SKM-1 treated with dmso at 0.1 percent for 144 hours (cell line): ENCODE measurements at regions not wholly inside any gene's neighbourhood (a gene's known extent, or its start where the extent isn't known, plus 50 kb on each side); places are given as distances from the start of the nearest gene placed in this dataset.

Experiments
- DNase-seq: peaks from one replicate; lab custom pipeline; 2025; ENCODE audit not compliant: unreplicated experiment; lab: John Stamatoyannopoulos, UW

DNA sequence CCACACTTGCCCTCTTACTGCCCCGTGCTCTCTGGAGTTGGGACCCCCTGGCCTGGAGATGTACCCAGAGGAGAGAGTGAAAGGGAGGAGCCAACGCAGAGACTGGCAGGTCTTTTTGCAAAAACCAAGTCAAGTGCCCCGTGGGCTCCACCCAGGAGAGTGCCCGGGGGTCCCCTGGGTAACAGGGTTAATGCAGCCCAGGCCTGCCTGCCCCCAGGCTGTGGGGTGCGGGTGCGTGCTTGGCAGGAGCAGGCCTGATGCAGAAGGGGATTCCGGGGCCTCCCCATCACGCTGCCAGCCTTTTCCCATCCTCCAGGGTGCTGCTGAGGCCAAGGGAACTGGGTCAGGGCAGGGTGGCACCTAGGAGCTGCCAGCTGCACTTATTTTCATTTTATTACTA, 184.4 kb downstream of the ERMARD start:
- no peak for DNase-seq

DNA sequence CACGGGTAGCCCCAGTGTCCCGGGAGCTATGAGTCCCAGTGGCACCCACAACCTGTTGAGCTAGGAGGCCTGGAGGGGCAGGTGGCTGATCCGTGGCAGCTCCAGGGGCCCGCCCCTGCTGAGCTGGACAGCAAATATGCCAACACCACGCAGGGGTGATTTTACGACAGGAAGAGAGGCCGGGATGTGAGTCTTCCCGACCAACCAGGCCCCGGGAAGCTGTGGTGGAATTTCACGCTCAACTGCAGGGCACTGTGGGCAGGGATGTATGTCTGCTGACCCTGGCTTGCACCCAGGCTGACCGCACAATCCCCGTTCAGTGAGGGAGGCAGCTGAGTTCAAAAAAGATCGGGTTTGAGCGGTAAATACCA, 183.9 kb downstream of the ERMARD start:
- DNase-seq: no peak

DNA sequence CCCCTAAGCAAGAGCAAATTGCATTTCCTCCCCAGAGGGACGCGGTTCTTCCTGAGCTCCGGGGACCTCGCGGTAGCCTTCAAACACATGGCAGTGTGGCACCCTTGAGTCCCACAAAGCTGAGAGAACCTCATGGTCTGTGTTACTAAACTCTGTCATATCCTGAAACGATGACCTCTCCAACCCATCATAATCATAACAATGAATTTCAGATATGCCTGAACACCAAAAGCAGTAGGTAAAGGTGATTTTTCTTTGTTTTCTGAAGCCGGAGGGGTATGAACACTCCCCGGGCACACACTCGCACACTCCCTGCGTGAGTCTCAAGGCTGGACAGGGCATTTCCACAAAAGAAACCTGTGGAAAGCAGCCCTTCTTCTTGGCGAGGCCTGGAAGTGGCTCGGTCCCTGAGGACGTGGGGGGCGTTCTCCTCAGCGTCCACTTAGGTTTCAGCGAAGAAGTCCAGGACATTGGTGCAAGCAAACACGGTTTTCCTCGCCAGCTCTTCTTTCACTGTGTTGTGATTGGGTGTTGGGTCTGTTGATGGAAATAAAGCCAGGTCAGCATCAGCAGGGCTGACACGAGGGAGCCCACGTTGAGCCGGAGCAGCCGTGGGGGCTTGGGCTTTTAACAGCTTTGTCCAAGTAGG, 183.4 kb downstream of the ERMARD start:
- DNase-seq: no peak

DNA sequence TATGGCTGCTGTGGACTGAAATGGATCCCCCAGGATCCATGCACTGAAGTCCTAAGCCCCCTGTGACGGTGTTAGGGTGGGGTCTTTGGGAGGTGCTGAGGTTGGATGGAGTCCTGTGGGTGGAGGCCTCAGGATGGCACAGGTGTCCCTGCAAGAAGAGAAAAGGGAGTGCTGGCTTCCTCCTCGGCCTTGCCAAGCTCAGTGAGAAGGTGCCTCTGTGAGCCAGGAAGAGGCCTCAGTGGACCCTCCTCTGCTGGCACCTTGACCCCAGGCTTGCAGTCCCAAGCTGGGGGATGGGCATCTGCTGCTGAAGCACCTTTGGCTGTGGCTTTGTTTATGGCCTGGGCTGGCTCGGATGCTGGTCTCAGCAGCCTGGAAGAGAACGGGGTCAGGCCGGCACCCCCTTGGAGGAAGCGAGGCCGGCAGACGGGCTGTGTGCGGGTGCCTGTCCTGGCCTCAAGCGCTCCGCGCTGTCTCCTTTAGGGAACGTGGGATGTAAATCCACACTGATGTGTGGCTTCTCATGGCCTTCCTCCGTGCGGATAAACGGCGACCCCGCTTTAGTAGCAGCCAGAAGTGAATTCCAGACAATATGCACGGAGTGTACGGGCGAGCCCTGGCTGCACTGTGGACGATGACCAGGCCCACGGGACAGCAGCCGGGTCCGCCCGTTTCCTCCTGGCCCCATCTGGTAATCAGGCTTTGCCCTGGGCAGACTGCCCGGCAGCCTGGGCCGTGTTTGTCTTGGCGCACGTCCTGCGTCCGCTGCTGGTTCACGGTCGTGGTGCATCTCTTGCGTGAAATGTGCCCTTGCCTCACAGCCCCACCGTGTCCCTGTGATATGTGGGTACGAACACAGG, 182.6 kb downstream of the ERMARD start:
- no peak for DNase-seq

DNA sequence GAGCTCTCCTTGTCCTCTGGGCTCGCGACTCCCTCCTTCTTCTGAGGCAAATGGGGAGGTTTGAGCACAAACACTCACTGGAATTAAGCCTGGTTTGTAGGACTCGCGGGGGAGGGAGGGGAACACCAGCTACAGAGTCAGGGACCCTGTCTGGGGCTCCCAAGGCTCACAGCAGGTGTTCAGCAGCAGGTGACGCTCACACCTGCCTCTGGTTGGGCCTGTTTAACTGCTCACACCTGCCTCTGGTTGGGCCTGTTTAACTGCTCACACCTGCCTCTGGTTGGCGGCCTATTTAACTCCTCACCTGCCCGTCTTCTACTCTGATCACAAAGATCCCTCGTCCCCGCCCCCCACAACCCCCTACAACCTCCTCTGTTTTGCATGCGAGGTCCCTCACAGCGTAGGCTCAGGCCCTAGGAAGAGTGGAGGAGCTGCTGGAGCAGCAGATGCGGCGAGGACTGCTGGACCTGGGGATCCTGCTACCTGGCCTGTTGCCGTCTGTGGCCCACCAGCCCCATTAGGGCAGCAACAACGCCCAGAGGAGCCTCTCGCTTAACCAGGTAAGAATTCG, 181.9 kb downstream of the ERMARD start:
- DNase-seq: no peak

DNA sequence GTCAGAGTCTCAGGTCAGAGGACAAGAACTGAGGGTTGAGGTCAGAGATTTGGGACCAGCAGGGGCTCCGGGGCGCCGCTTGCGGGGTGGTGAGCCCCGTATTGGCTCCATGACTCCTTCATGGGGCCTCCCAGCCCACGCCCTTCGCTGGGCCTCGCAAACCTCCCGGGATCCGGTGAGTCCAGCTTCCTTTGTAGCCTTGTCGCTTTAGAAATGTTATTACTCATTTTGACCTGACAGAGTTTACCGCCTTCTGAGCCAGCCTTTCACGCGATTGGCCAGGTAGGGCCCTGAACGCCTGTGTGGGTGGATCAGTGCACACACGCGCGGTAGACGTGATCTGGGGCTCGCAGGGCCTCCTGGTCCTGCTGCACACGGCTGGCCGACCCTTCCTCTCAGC, 181.1 kb downstream of the ERMARD start:
- DNase-seq: no peak

DNA sequence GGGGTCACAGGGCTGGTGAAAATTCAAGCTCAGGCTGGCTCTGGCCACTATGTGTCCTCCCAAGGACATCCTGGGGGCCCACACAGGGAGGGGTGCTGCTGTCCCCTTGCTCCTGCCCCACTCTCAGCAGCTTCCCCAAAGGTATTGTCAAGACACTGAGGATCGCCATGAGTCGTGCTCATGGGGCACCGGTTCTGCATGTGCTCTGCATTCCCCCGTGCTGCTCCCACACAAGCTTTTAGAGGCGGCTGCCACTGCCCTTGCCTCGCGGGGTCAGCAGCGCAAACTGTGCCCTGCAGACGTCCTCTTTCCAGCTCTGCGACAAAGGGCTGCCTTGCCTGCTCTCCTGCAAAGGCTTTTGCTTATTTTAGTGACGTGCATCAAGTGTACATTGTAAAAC, 179.8 kb downstream of the ERMARD start:
- DNase-seq: no peak

DNA sequence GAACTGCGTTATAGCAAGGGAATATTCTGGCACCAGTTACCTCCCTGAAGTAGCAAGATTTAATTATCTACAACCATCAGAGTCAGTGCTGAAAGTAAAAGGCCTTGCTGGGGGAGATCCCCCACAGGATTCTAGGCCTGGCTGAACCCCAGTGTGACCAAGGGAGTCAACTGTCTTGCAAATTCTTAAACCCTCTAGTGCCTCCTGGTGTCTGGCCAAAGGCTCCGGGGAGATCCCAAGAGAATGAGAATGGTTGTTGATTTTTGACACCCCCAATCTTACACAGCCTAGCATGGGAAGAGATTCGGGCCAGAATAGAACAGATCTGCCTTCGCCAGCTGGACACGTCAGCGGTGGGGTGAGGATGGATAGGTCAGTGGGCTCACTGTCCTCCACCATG, 179.4 kb downstream of the ERMARD start:
- no peak for DNase-seq

DNA sequence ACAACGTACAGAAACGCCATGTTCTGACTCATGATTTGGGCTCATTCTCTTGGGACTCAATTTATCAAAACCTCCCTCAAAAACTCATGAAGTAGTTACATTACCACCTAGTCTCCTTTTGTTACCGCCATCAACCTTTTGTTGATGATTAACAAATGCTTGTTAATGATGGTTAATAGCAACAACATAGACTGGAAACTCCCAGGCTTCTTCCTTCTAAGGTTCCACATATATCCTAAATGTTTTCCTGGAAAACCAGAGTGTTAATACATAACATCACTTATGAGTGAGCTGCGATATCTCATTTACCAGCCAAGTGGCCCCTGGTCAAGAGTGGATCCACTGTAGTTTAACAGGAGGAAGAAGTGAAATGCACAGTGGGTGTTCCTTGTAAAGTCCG, 176.3 kb downstream of the ERMARD start:
- no peak for DNase-seq

DNA sequence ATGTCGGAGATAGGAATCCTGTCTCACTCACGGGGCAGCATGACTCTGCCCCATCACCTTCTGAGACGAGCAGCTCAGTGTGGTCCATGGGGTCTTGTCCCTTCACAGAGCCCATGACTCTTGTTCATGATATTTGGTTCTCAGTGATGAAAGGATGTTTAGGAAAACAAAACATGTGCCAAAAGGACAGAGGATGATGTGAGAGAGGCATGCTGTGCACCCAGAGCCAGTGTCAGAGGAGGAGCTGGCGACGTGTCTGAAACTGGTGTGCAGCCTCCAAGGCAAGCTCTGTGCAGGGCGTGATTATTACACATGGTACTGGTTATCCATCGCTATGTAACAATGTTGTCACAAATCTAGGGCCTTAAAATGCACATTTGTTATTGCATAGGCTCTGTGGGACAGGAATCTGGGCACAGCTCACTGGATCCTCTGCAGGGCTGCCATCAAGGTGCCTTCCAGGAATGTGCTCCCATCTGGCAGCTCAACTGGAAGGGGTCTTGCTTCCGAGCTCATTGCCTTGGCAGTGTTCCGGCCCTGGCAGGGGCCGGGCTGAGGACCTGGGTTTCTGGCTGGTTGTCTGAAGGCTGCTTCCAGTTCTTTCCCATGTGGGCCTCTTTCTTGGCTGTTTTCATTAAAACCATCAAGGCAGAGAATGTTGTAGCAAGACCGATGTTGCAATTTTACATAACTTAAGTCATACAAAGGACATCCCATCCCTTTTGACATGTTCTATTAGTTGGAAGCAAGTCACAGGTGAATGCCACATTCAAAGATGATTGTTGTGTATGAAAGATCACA, 175.4 kb downstream of the ERMARD start:
- DNase-seq: no peak

DNA sequence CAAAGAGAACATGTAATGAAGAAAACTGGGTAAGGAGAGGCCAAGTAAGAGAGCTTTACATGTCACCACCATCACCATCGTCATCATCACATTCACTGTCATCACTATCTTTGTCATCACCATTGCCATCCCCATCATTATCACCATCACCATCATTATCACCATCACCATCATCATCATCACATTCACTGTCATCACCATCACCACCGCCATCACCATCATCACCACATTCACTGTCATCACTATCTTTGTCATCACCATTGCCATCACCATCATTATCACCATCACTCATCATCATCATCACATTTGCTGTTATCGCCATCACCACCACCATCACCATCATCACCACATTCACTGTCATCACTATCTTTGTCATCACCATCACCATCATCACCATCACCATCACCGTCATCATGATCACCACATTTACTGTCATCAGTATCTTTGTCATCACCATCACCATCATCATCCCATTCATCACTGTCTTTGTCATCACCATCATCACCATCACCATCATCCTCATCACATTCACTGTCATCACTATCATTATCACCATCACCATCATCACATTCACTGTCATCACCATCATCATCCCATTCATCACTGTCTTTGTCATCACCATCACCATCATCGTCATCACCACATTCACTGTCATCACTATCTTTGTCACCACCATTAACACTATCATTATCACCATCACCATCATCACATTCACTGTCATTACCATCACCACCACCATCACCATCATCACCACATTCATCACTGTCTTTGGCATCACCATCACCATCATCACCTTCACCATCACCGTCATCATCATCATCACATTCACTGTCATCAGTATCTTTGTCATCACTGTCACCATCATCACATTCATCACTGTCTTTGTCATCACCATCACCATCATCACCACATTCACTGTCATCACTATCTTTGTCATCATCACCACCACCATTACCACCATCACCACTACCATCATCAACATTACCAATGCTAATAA, 172.3 kb downstream of the ERMARD start:
- DNase-seq: no peak

DNA sequence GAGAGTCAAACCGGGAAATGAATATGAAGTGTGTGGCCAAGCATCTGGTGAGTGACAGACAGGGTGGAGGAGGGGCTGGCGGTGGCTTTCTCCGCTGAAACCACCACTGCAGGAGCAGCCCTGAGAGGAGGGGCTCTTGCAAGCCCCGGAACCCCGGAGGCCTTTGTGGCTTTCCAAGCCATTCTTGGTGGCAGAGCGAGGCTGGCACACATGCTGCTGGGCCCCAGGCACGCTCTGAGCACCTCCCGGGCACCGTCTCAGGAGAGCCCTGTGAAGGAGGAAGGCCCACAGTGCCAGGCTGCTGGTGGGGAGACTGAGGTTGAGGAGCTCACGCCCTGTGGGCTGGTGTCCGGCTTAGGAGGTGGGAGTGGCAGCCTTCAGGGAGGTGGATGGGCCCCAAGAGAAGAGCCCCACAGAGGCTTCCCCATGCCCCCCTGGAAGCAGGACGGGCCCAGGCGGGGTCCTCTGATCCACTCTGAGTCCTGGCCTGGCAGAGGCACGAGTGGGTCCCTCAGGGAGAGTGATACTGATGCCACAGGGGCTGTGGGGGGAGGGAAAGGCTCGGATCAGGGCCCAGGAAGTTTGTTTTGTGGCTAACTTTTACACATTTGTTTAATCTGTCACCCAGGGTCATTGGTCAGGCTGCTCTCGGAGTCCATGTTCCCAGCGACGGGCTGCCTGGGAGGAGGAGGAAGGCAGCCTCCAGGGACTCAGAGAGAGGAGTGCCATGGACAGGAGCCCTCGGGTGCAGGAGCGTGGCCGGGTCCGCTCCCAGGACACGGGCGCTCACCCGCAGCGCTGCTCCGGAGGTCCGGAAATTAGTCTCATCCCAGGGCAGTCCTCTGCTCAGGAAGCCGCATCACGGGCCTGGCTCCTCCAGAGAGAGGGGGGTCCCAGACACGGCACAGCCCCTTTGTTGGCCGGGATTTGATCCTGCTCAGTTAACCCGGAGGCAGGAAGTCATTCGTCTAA, 170.7 kb downstream of the ERMARD start:
- DNase-seq: no peak

DNA sequence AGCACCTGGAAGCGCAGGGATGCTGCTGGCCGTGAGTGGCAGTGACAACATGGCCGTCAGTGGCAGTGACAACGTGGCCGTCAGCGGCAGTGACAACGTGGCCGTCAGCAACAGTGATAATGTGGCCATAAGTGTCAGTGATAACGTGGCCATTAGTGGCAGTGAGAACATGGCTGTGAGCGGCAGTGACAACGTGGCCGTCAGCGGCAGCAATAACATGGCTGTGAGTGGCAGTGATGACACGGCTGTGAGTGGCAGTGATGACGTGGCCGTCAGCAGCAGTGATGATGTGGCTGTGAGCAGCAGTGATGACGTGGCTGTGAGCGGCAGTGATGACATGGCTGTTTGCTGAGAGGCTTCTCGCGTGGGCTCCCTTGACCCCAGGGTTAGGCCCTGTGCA, 169.8 kb downstream of the ERMARD start:
- DNase-seq: no peak

DNA sequence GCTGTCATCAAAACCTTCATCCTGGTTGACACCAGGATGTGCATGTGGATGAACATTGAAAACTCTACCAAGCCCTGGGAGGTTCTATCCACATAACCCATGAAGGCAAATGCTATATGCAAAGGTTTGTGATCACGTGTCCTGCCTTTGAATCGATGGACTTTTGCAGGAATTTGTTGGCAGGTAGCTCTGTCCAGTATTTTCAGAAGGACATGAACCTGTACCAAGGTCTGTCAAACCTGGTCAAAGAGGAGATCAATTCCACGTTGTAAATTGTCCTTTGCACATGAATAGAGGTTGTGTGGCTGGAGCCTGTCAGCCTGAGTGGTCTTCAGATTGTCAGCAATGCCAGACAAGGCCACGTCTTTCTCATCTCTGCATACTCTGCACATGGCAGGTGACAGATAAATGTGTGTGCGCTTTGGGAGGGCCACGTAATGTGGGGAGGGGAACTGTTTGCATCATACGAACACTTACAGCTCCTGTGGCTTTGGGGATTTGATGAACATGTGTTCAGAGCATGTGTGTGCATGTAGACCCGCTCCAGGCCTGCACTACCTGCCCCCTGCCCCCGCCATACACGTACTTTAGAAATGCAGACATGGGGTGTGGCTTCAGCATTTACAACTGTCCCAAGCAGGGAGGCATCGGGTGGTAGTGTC, 169.1 kb downstream of the ERMARD start:
- DNase-seq: no peak

DNA sequence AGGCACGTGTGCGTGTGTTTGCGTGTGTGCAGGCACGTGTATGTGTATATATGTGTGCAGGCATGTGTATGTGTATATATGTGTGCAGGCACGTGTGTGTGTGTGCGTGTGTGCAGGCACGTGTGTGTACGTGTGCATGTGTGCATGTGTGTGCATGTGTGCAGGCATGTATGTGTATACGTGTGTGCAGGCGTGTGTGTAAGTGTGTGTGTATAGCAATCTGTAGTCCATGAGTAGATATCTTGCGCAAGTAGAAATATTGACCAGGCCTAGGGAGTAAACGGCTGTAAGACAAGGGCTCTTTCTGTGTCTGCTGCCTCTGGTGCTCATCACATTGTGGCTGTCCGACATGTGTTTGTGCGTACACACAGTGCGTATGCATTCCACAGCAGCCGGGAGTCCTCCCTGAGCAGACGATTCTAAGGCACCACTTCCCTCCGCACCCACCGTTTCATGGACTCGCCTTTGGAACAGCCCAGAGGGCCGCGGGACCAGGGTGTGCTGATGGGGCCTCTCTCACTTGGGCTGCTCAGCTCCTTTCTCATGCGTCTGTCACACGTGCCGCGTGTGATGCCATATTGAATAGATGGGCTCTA, 167.6 kb downstream of the ERMARD start:
- DNase-seq: no peak

DNA sequence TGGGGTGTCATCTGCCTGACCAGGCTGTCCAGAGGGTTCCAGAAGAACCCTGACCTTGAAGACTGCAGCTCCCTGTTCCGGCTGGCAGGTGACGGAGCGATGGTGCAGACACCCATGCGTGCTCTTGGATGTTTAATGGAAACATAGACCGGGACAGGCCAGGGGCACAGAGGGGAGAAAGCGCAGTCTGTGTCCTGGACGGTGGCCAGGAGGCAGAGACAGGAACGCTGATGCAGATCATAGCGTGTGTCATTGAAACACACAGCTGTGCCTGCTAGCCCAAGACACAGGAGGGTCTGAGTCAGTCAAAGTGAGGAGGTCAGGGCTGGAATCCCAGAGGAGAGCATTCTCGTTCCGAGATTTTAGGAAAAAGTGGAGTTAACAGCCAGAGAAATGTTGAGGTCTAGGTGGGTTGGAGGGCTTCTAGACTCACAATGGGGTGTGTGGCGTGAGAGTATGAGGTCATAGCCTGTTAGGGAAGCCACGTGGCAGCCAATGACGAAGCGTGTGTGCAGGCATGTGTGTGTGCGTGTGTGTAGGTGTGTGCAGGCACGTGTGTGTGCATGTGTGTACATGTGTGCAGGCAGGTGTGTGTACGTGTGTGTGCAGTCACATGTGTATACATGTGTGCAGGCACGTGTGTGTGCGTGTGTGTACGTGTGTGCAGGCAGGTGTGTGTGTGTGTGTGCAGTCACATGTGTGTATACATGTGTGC, 167.0 kb downstream of the ERMARD start:
- no peak for DNase-seq

DNA sequence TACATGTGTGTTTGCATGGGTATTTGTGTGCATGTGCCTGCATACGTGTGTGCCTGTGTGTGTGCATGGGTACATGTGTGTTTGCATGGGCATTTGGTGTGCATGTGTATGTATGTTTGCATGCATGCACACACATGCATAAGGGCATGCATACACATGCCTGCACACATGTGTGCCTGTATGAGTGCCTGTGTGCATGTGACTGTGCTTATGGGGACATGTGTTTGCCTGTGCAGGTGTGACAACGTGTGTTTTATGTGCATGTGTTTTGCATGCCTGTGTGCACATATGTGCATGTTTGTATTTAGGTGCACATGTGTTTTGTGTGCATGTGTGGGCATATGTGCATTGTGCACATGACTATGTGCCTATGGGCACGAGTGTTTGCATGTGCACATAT, 165.7 kb downstream of the ERMARD start:
- DNase-seq: no peak
